ENCODE measurements at regions not wholly inside any gene's neighbourhood (a gene's known extent, or its start where the extent isn't known, plus 50 kb on each side); places are given as distances from the start of the nearest gene placed in this dataset.

DNA sequence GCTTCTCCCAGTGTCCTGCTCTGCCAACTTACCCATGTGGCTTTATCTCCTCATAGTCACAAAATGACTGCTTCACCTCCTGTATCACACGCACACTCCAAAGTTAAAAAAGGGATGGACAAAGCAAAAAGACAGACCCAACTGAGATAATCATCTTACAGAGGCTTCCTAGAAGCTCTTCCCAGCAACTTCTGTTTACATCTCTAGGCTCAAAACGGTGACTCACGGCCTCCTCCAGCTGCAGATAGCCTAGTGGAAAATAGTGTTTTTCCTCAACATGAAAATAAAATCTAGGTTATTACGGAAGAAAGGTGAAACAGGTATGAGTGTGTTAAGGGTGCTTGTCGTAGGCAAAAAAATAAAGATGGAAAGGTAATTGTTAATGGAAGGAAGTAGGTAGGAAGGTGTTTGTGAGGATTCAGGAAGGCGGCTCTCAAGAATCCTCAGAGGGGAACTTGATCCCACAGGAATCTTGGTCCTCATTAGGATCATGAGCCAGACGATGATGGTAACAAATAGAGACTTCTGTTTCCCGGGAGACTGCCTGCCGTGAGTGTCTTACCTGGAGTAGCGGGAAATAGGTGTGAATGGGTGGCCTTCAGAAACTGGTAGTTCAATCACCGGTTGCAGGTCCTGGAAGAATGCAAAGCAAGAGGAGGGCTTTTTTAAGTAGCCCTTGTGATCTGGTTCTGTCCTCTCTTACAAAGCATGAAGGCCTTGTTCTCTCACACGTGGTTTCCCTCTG lies 487.5 kb upstream of the TMEM132C start:
- no peak for DNase-seq (ENCODE audit: low spot score)
- intact Hi-C loops (cut with micrococcal nuclease; ENCODE audit: unreplicated experiment), result loop anchor here (5.0 kb wide), 1 partner anchor 288 kb away; no protein-coding TSS in a partner anchor
- no peaks in the 10 kb centered on the region for H3K9me3 ChIP-seq (ENCODE audit: low read length)
- CTCF ChIA-PET (ENCODE audit: unreplicated experiment), result no interaction called here
- no peak overlapping the region for H2AFZ ChIP-seq (ENCODE audit: low read length)
- POLR2A ChIA-PET, result interaction anchor here (0.7 kb wide), 1 partner anchor 624 kb away, joined by 3 read pairs; no protein-coding TSS in a partner anchor
- no peak for TF ChIP-seq EZH2phosphoT487 (IDR thresholded peaks at IDR 0.05; ENCODE audit: borderline replicate concordance, low read depth, low read length)
- TF ChIP-seq, protein P1, sequence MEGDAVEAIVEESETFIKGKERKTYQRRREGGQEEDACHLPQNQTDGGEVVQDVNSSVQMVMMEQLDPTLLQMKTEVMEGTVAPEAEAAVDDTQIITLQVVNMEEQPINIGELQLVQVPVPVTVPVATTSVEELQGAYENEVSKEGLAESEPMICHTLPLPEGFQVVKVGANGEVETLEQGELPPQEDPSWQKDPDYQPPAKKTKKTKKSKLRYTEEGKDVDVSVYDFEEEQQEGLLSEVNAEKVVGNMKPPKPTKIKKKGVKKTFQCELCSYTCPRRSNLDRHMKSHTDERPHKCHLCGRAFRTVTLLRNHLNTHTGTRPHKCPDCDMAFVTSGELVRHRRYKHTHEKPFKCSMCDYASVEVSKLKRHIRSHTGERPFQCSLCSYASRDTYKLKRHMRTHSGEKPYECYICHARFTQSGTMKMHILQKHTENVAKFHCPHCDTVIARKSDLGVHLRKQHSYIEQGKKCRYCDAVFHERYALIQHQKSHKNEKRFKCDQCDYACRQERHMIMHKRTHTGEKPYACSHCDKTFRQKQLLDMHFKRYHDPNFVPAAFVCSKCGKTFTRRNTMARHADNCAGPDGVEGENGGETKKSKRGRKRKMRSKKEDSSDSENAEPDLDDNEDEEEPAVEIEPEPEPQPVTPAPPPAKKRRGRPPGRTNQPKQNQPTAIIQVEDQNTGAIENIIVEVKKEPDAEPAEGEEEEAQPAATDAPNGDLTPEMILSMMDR (conservative IDR thresholded peaks at IDR 0.05; ENCODE audit: low read length), result no peak
- no peak overlapping the region for H3K4me2 ChIP-seq (ENCODE audit: low read length)
- no peaks in the 10 kb centered on the region for H4K20me1 ChIP-seq (ENCODE audit: insufficient read depth, low read length)
- H3K36me3 ChIP-seq (ENCODE audit: insufficient read depth, low read length), result no peaks in the 10 kb centered on the region
- H3K9me2 ChIP-seq (ENCODE audit: insufficient read depth, low read length), result no peaks in the 10 kb centered on the region
- H3K4me1 ChIP-seq (ENCODE audit: insufficient read depth, low read length, poor library complexity, severe bottlenecking), result no peaks in the 10 kb centered on the region
- no peaks in the 10 kb centered on the region for H3K79me2 ChIP-seq (ENCODE audit: insufficient read depth, low read depth, low read length)
- H3K27ac ChIP-seq (ENCODE audit: low read depth, low read length, poor library complexity, severe bottlenecking), result no peak overlapping the region
- H3K4me3 ChIP-seq (ENCODE audit: low read depth, low read length, poor library complexity, severe bottlenecking), result no peak overlapping the region
- BruUV-seq (replicated peaks), result no TSS peak

DNA sequence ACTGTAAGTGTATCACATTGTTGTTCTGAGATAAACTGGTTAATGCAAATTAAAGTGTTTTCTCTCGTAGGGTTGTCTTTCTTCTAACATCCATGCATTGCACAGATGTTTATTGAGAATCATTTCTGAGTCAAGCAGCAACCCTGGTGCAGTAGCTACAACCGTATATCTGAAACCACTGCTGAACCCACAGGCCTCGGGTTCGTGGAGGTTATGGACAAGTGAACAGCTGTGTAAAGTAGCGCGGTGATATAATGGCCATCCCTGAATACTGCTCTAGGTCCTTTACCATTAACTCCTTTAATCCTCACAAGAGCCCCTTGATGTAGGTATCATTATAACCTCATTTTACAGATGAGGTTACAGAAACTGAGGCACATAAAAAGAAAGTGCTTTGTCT lies 486.1 kb upstream of the TMEM132C start:
- Histone ChIP-seq H3K9me3 (ENCODE audit: low read length) (no peaks in the 10 kb centered on the region), H2AFZ (ENCODE audit: low read length) (no peak overlapping the region), H3K36me3 (ENCODE audit: insufficient read depth, low read length) (no peaks in the 10 kb centered on the region), H3K4me1 (ENCODE audit: insufficient read depth, low read length, poor library complexity, severe bottlenecking) (no peaks in the 10 kb centered on the region), H3K79me2 (ENCODE audit: insufficient read depth, low read depth, low read length) (no peaks in the 10 kb centered on the region), H4K20me1 (ENCODE audit: insufficient read depth, low read length) (no peaks in the 10 kb centered on the region), H3K27ac (ENCODE audit: low read depth, low read length, poor library complexity, severe bottlenecking) (no peak overlapping the region), H3K4me2 (ENCODE audit: low read length) (no peak overlapping the region), H3K4me3 (ENCODE audit: low read depth, low read length, poor library complexity, severe bottlenecking) (no peak overlapping the region), H3K9me2 (ENCODE audit: insufficient read depth, low read length) (no peaks in the 10 kb centered on the region)
- no TSS peak for BruUV-seq (replicated peaks)
- ChIA-PET CTCF (ENCODE audit: unreplicated experiment) (no interaction called here), POLR2A (no interaction called here)
- TF ChIP-seq EZH2phosphoT487 (IDR thresholded peaks at IDR 0.05; ENCODE audit: borderline replicate concordance, low read depth, low read length), result no peak
- TF ChIP-seq, protein P1 (conservative IDR thresholded peaks at IDR 0.05; ENCODE audit: low read length), result no peak
- intact Hi-C loops (cut with micrococcal nuclease; ENCODE audit: unreplicated experiment), result loop anchor here (5.0 kb wide), 1 partner anchor 286 kb away; no protein-coding TSS in a partner anchor
- no peak for DNase-seq (ENCODE audit: low spot score)

DNA sequence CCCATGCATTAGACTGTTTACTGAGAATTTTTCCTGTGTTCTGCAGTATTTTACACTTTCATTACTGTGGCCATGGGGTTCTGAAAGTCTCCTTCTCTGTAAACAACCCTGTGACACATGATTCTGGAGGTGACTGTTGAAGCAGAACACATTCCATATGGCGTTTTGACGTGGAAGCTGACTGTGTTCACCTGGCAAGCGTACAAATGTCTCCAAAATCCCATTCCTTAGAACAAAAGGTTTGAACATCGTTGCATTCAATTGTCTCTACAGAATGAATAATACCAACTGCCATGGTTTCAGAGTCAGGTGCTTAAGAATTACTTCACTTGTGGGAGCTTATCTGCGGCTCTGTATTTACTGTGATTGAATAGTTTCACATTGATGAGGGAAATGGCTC lies 485.6 kb upstream of the TMEM132C start:
- no peaks in the 10 kb centered on the region for H3K79me2 ChIP-seq (ENCODE audit: insufficient read depth, low read depth, low read length)
- POLR2A ChIA-PET, result no interaction called here
- no peak overlapping the region for H3K4me2 ChIP-seq (ENCODE audit: low read length)
- no peak overlapping the region for H3K27ac ChIP-seq (ENCODE audit: low read depth, low read length, poor library complexity, severe bottlenecking)
- H3K9me2 ChIP-seq (ENCODE audit: insufficient read depth, low read length), result no peaks in the 10 kb centered on the region
- no peaks in the 10 kb centered on the region for H4K20me1 ChIP-seq (ENCODE audit: insufficient read depth, low read length)
- H3K36me3 ChIP-seq (ENCODE audit: insufficient read depth, low read length), result no peaks in the 10 kb centered on the region
- no peak overlapping the region for H3K4me3 ChIP-seq (ENCODE audit: low read depth, low read length, poor library complexity, severe bottlenecking)
- CTCF ChIA-PET (ENCODE audit: unreplicated experiment), result no interaction called here
- intact Hi-C loops (cut with micrococcal nuclease; ENCODE audit: unreplicated experiment), result loop anchor here (5.0 kb wide), 1 partner anchor 286 kb away; no protein-coding TSS in a partner anchor
- no peak overlapping the region for H2AFZ ChIP-seq (ENCODE audit: low read length)
- BruUV-seq (replicated peaks), result no TSS peak
- no peak for DNase-seq (ENCODE audit: low spot score)
- TF ChIP-seq, protein P1 (conservative IDR thresholded peaks at IDR 0.05; ENCODE audit: low read length), result no peak
- TF ChIP-seq EZH2phosphoT487 (IDR thresholded peaks at IDR 0.05; ENCODE audit: borderline replicate concordance, low read depth, low read length), result no peak
- H3K9me3 ChIP-seq (ENCODE audit: low read length), result no peaks in the 10 kb centered on the region
- H3K4me1 ChIP-seq (ENCODE audit: insufficient read depth, low read length, poor library complexity, severe bottlenecking), result no peaks in the 10 kb centered on the region
